DND-41 (cell line): ENCODE measurements at regions not wholly inside any gene's neighbourhood (a gene's known extent, or its start where the extent isn't known, plus 50 kb on each side); places are given as distances from the start of the nearest gene placed in this dataset.
A peak's percentile ranks its signal among the peaks of the same experiment; 100 is the strongest.

ENCODE experiments used
- ATAC-seq: fragments of 200-7000 bp; cut with Tn5 transposase; 3 replicates; pipeline ENCODE4 v1.9.1; 2021; ENCODE audit warnings: low read depth; ENCODE audit not compliant: insufficient read depth
- DNase-seq: peaks from one replicate; pipeline ENCODE4 v3.0.0-alpha.2; 2020
- H2AFZ ChIP-seq: 2 replicates; pipeline ENCODE4 v1.6.0; 2012; ENCODE audit warnings: low read depth, low read length
- H3K27ac ChIP-seq: 2 replicates; pipeline ENCODE4 v1.5.1; 2012; ENCODE audit warnings: low read length, inconsistent platforms
- H3K27me3 ChIP-seq: fragments of 200-600 bp; sonication (generic); 2 replicates; pipeline ENCODE4 v1.6.0; 2012; ENCODE audit warnings: low read length, mild to moderate bottlenecking, inconsistent platforms; ENCODE audit not compliant: insufficient read depth, poor library complexity
- H3K36me3 ChIP-seq: 2 replicates; pipeline ENCODE4 v1.5.1; 2012; ENCODE audit warnings: low read length, inconsistent platforms; ENCODE audit not compliant: insufficient read depth
- H3K4me1 ChIP-seq: 2 replicates; pipeline ENCODE4 v1.5.1; 2012; ENCODE audit warnings: mild to moderate bottlenecking, low read length; ENCODE audit not compliant: insufficient read depth
- H3K4me2 ChIP-seq: 2 replicates; pipeline ENCODE4 v1.6.0; 2012; ENCODE audit warnings: mild to moderate bottlenecking, moderate library complexity, low read length, inconsistent platforms; ENCODE audit not compliant: insufficient read depth
- H3K4me3 ChIP-seq, 2 experiments: fragments of 200-600 bp in 1 of 2; shearing (Covaris generic) in 1 of 2; 2 replicates each; pipeline ENCODE4 v1.5.1; 2012 to 2016; ENCODE audit warnings: inconsistent platforms in 2 of 2, low read length in 2 of 2, mild to moderate bottlenecking in 2 of 2, low read depth in 1 of 2, moderate library complexity in 1 of 2
- H3K79me2 ChIP-seq: 2 replicates; pipeline ENCODE4 v1.6.0; 2012; ENCODE audit warnings: low read length, inconsistent platforms; ENCODE audit not compliant: insufficient read depth
- H3K9ac ChIP-seq: 2 replicates; pipeline ENCODE4 v1.6.0; 2012; ENCODE audit warnings: low read depth, mild to moderate bottlenecking, inconsistent platforms, low read length, moderate library complexity
- H3K9me3 ChIP-seq: 2 replicates; pipeline ENCODE4 v1.5.1; 2012; ENCODE audit warnings: low read length, moderate library complexity, mild to moderate bottlenecking, inconsistent platforms; ENCODE audit not compliant: insufficient read depth, severe bottlenecking
- H4K20me1 ChIP-seq: 2 replicates; pipeline ENCODE4 v1.6.0; 2012; ENCODE audit warnings: low read length; ENCODE audit not compliant: insufficient read depth
- EZH2 ChIP-seq: IDR thresholded peaks from 3 replicates; pipeline ENCODE4 v1.6.1; 2012; ENCODE audit warnings: borderline replicate concordance, low read depth, mild to moderate bottlenecking, moderate library complexity, low read length, inconsistent platforms; ENCODE audit not compliant: severe bottlenecking
- TF ChIP-seq, protein P1 (sequence below): IDR thresholded peaks from 2 replicates; pipeline ENCODE4 v1.5.1; 2012; ENCODE audit warnings: borderline replicate concordance, low read length, moderate library complexity, mild to moderate bottlenecking; ENCODE audit not compliant: poor library complexity, severe bottlenecking; ENCODE audit errors: extremely low read depth

DNA sequence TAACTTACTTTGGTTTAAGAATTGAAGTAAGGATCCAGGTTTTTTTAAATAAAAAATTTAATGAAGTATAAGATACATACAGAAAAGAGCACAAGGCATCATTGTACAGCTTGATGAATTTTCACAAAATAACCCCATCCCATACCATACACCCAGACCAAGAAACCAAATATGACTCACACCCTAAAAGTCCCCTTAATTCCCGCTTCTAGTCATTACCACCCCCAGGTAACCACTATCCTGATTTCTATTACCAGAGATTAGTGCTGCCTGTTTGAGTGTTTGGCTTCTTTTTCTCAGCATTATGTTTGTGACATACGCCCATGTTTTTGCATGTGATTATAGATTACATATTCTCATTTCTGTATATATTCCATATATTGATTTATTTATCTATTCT lies 98.5 kb upstream of the HIVEP3 start:
- Histone ChIP-seq H4K20me1 (no peaks in the 10 kb centered on the region), H3K4me1 (peaks cover 46% of the 10 kb centered on the region), H3K27me3 (no peaks in the 10 kb centered on the region), H3K36me3 (no peaks in the 10 kb centered on the region), H3K4me3 (no peak overlapping the region), H3K79me2 (peaks cover 86% of the 10 kb centered on the region), H2AFZ (no peak overlapping the region), H3K4me2 (no peak overlapping the region), H3K9me3 (peaks cover 4% of the 10 kb centered on the region), H3K9ac (no peak overlapping the region), H3K27ac (no peak overlapping the region)
- DNase-seq = no peak
- ATAC-seq = no peak
- no peak for TF ChIP-seq EZH2
- TF ChIP-seq, protein P1, sequence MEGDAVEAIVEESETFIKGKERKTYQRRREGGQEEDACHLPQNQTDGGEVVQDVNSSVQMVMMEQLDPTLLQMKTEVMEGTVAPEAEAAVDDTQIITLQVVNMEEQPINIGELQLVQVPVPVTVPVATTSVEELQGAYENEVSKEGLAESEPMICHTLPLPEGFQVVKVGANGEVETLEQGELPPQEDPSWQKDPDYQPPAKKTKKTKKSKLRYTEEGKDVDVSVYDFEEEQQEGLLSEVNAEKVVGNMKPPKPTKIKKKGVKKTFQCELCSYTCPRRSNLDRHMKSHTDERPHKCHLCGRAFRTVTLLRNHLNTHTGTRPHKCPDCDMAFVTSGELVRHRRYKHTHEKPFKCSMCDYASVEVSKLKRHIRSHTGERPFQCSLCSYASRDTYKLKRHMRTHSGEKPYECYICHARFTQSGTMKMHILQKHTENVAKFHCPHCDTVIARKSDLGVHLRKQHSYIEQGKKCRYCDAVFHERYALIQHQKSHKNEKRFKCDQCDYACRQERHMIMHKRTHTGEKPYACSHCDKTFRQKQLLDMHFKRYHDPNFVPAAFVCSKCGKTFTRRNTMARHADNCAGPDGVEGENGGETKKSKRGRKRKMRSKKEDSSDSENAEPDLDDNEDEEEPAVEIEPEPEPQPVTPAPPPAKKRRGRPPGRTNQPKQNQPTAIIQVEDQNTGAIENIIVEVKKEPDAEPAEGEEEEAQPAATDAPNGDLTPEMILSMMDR = no peak

DNA sequence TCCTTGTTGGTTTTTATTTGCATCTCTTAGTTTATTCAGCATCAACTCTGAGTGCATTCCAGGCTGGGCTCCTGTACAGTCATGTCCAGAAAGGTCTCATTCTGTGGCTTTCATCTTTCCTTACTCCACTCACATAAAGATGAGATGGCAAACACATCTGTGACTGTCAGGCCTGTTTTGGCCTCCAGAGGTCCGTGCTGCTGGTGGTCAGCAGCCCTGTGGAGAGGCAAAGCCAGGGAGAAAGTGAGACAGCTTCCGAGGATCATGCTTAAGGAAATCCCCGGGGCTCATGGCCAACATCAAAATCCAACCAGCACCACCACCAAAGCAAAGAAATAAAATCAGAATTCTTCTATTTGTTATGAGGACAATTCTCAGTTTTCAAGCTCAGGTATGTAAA lies 96.1 kb upstream of the HIVEP3 start:
- ATAC-seq (no peak), DNase-seq (no peak)
- TF ChIP-seq, protein P1 = no peak
- TF ChIP-seq EZH2 = no peak
- Histone ChIP-seq H3K27me3 (no peaks in the 10 kb centered on the region), H3K9ac (peak overlapping the region; percentile 45), H4K20me1 (no peaks in the 10 kb centered on the region), H3K36me3 (no peaks in the 10 kb centered on the region), H3K4me2 (peak overlapping the region; percentile 66), H2AFZ (peak overlapping the region; percentile 40; the same call in 1 of the 2 replicates), H3K4me1 (peaks cover 62% of the 10 kb centered on the region), H3K79me2 (peaks cover 90% of the 10 kb centered on the region), H3K9me3 (peaks cover 4% of the 10 kb centered on the region), H3K4me3 (peak overlapping the region in 1 of 2 experiments; percentile 46; a peak in 2 of 4 replicates), H3K27ac (peak overlapping the region; percentile 84)

DNA sequence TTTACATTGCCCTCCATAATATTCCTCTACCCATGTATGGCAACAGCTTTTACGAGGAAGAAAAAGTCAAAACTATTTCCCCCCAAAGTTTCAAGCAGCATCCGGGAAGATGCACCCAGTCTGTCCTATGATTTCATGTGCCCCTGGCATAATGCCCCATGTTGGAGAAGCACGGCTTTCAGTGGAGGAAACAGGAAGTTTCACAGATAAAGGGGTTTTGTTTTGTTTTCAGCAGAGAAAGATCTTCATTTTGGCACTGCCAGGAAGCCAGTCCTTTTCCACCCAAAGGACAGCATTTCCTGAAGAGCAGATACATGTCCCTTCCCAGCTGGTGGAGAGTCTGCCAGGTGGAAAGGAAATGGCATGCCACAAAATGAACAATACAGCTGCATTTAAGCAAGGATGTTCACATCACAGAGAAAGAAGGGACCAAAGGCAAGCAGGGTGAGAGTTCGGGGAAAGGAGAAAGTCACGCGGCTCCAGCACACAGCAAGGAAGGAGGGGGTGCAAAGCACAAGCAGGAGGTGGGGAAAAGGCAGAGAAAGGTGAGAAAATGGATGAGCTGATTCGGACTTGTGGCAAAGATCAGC lies 95.3 kb upstream of the HIVEP3 start:
- peak overlapping the region; percentile 84 for H3K27ac ChIP-seq
- no peaks in the 10 kb centered on the region for H3K27me3 ChIP-seq
- peaks cover 89% of the 10 kb centered on the region for H3K79me2 ChIP-seq
- ATAC-seq (peak; percentile 94), DNase-seq (peak; percentile 82)
- peaks cover 4% of the 10 kb centered on the region for H3K9me3 ChIP-seq
- peak overlapping the region; percentile 45 for H3K9ac ChIP-seq
- H3K4me2 ChIP-seq = peak overlapping the region; percentile 66
- H3K4me3 ChIP-seq = peak overlapping the region in 1 of 2 experiments; percentile 46; a peak in 2 of 4 replicates
- H4K20me1 ChIP-seq = no peaks in the 10 kb centered on the region
- no peaks in the 10 kb centered on the region for H3K36me3 ChIP-seq
- peaks cover 64% of the 10 kb centered on the region for H3K4me1 ChIP-seq
- TF ChIP-seq EZH2 = no peak
- TF ChIP-seq, protein P1 = no peak
- peak overlapping the region; percentile 40 for H2AFZ ChIP-seq
